DND-41 (cell line): ENCODE measurements at regions not wholly inside any gene's neighbourhood (a gene's known extent, or its start where the extent isn't known, plus 50 kb on each side); places are given as distances from the start of the nearest gene placed in this dataset.
"Not testable (repeated sequence)": the region's sequence is repeated elsewhere in the genome, so short reads cannot be mapped to it uniquely, and the experiment has no call there.

ENCODE experiments used
- ATAC-seq: fragments of 200-7000 bp; cut with Tn5 transposase; 3 replicates; pipeline ENCODE4 v1.9.1; 2021; ENCODE audit warnings: low read depth; ENCODE audit not compliant: insufficient read depth
- DNase-seq: peaks from one replicate; pipeline ENCODE4 v3.0.0-alpha.2; 2020
- H2AFZ ChIP-seq: 2 replicates; pipeline ENCODE4 v1.6.0; 2012; ENCODE audit warnings: low read depth, low read length
- H3K27ac ChIP-seq: 2 replicates; pipeline ENCODE4 v1.5.1; 2012; ENCODE audit warnings: low read length, inconsistent platforms
- H3K27me3 ChIP-seq: fragments of 200-600 bp; sonication (generic); 2 replicates; pipeline ENCODE4 v1.6.0; 2012; ENCODE audit warnings: low read length, mild to moderate bottlenecking, inconsistent platforms; ENCODE audit not compliant: insufficient read depth, poor library complexity
- H3K36me3 ChIP-seq: 2 replicates; pipeline ENCODE4 v1.5.1; 2012; ENCODE audit warnings: low read length, inconsistent platforms; ENCODE audit not compliant: insufficient read depth
- H3K4me1 ChIP-seq: 2 replicates; pipeline ENCODE4 v1.5.1; 2012; ENCODE audit warnings: mild to moderate bottlenecking, low read length; ENCODE audit not compliant: insufficient read depth
- H3K4me2 ChIP-seq: 2 replicates; pipeline ENCODE4 v1.6.0; 2012; ENCODE audit warnings: mild to moderate bottlenecking, moderate library complexity, low read length, inconsistent platforms; ENCODE audit not compliant: insufficient read depth
- H3K4me3 ChIP-seq, 2 experiments: fragments of 200-600 bp in 1 of 2; shearing (Covaris generic) in 1 of 2; 2 replicates each; pipeline ENCODE4 v1.5.1; 2012 to 2016; ENCODE audit warnings: inconsistent platforms in 2 of 2, low read length in 2 of 2, mild to moderate bottlenecking in 2 of 2, low read depth in 1 of 2, moderate library complexity in 1 of 2
- H3K79me2 ChIP-seq: 2 replicates; pipeline ENCODE4 v1.6.0; 2012; ENCODE audit warnings: low read length, inconsistent platforms; ENCODE audit not compliant: insufficient read depth
- H3K9ac ChIP-seq: 2 replicates; pipeline ENCODE4 v1.6.0; 2012; ENCODE audit warnings: low read depth, mild to moderate bottlenecking, inconsistent platforms, low read length, moderate library complexity
- H3K9me3 ChIP-seq: 2 replicates; pipeline ENCODE4 v1.5.1; 2012; ENCODE audit warnings: low read length, moderate library complexity, mild to moderate bottlenecking, inconsistent platforms; ENCODE audit not compliant: insufficient read depth, severe bottlenecking
- H4K20me1 ChIP-seq: 2 replicates; pipeline ENCODE4 v1.6.0; 2012; ENCODE audit warnings: low read length; ENCODE audit not compliant: insufficient read depth

DNA sequence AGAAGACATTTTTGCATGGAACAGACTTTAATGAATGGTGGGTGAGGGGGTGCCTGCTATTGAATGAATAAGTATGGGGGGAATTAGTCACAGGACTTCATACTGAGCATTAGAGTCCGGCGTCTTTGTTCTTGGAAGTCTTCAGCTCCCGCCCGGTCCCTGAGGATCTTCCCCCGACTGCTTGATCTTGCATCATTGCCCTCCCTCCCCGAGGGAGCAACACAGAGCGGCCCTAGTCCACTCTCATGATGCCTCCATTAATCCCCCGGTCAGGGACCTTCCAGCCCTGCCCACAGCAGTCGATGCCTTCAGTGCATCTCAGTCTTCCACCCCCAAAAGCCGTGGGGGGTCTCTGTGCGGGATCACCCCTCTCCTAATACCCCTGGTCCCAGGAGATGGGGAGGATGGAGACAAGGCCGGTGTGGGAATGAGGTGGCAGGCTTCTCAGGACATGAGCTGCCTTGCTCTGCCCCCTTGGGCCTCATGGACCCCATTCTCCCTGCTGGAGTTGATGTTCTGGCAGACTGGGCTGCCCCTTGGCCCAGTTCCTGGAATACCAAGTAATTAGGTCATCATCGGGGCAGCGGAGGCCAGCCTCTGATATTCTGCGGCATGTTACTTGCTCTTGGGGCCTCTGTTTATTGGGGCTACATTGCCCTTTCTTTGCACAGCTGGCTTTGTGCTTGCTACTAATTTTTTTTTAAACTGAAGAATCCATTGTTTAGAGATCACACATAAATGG, 110.5 kb upstream of the PLGLB2 start:
- H2AFZ ChIP-seq, H3K27me3 ChIP-seq, H3K4me2 ChIP-seq, H3K4me1 ChIP-seq, H4K20me1 ChIP-seq, H3K36me3 ChIP-seq, H3K79me2 ChIP-seq, H3K9ac ChIP-seq, H3K9me3 ChIP-seq, ATAC-seq, H3K27ac ChIP-seq, H3K4me3 ChIP-seq, DNase-seq: not testable (repeated sequence)

DNA sequence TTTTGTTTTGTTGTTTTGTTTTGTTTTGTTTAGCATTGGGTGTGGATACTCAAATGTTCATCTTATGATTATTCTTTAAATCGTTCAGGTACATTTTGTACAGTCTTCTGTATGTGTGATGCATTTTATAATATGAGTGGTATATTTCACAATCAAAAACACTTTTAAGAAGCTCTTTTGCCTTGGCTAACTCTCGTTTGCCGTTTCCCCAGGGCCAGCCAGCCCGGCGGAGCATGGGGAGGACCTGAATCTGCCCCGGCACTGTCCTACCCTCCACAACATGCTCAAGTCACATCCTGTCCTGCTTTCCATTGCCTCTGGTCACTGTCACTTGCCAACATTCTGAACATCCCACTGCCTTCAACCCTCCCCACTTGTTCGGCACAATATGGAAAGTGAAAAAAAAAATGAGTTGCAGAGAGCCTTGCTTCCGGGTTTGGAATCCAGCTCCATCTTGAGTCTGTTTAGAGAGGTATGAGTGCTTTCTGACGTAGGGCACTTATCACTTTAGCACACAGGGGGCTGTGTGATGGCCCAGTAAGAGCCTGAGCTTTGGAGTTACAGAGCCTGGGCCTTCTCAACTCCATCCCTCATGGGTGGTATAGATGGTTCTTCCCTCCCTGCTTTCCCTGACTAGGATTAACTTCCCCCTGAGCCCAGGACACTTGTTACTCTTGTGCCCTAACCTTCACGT, 109.6 kb upstream of the PLGLB2 start:
- not testable (repeated sequence) for H3K9me3 ChIP-seq, H3K36me3 ChIP-seq, H3K4me3 ChIP-seq, H2AFZ ChIP-seq, H3K4me2 ChIP-seq, H3K4me1 ChIP-seq, H3K9ac ChIP-seq, H3K27me3 ChIP-seq, DNase-seq, H4K20me1 ChIP-seq, H3K79me2 ChIP-seq, H3K27ac ChIP-seq, ATAC-seq

DNA sequence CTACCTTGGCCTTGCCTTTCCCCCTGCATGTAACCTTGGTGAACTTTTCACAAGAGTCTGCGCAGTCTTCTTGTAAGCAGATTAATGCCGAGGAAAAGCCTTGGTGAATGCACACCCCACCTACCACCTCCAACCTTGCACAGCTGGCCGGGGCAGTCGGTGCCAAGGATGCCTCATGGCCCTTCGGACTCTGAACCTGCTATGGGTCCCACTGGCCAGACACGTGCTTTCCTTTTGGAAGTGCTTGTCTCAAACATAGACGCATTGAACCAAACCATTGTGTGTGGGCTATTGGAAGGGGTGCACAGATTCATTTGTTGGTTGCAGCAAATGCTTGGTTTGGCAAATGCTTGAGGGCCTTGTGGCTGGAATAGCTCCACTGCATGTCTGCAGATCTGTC, 109.0 kb upstream of the PLGLB2 start:
- not testable (repeated sequence) for ATAC-seq, H3K9me3 ChIP-seq, H3K36me3 ChIP-seq, H3K4me1 ChIP-seq, H3K79me2 ChIP-seq, H3K9ac ChIP-seq, H4K20me1 ChIP-seq, H3K27me3 ChIP-seq, H3K27ac ChIP-seq, H3K4me2 ChIP-seq, H2AFZ ChIP-seq, H3K4me3 ChIP-seq, DNase-seq

DNA sequence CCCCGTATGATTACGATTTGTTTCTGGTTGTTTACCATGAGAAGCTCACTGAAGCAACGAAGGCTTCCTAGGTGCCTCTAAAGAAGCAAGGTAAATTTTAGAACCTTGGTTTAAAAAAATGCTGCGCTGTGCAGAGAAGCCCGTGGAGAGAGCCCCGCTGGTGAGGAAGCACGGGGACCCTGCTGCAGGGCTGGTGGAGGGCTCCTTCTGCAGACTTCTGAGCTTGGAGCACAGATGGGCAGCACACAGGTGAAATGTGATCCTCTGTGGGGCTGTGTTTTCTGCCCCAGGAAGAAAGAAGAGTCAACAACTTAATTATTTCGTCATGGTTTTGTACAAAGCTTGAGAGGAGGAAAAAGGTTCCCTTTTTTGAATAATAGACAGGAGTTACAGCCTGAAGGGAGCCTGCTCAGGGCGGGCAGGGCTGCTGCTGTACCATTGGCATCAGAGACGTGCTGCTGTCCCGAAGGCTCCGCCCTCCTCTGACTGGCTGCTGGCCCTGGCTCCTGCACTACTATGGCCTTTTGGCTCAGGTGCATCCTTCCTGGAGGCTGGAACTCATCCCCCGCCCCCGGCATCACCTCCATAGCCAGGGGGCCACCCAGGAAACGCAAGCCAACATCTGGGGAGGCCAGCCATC, 108.0 kb upstream of the PLGLB2 start:
- H3K4me2 ChIP-seq, H3K9me3 ChIP-seq, H4K20me1 ChIP-seq, H3K27me3 ChIP-seq, H3K27ac ChIP-seq, H3K36me3 ChIP-seq, H3K4me1 ChIP-seq, H3K79me2 ChIP-seq, H3K4me3 ChIP-seq, H2AFZ ChIP-seq, ATAC-seq, H3K9ac ChIP-seq, DNase-seq: not testable (repeated sequence)

DNA sequence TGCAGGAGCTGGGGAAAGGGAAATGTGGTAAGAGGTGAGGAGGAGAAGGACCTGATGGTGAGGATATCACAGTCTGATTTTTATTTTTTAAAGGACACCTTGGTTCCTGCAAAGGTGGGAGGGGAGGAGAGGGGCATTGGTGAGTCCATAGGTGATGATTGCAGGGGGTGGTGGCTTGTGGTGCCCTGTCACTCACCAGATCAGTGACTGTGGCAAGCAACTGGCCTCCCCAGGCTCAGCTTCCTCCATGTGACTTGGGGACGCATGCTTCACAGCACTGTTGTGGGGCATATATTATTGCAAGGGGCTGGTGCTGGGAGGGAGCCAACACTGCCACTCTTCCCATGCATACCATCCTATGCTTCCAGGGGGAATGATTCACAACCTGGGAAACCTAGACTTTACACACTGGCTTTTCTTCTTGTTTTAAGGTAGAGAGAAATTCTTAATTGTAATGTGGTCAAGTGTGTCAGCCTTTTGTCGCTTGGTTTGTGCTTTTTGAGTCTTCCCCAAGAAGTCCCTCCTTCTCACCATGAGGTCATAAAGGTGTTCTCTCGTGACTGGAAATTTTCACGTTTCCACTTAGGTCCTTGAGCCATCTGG, 106.8 kb upstream of the PLGLB2 start:
- not testable (repeated sequence) for DNase-seq, H3K27me3 ChIP-seq, H3K27ac ChIP-seq, H3K4me1 ChIP-seq, H3K9me3 ChIP-seq, H3K4me3 ChIP-seq, H3K4me2 ChIP-seq, H3K79me2 ChIP-seq, H2AFZ ChIP-seq, H4K20me1 ChIP-seq, H3K9ac ChIP-seq, H3K36me3 ChIP-seq
- 0 out of 3 replicates have a peak, but pooled peaks have one; percentile 33 for ATAC-seq

DNA sequence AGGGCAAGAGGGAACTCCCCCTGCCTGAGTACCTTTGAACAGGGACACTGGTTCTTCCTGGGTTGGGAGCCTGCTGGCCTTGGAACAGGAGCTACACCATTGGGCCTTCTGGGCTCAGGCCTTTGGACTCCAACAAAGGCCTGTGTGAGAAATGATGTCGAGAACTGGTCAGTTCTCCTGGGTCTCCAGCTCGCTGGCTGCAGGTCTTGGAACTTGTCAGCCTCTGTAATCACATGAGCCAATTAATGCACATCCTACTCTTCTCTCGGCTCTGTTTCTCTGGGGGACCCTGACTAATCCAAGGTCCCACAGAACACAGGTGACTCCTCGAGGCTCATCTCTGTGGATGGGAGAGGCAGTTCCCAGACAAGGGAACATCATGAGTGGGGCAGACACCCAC, 104.7 kb upstream of the PLGLB2 start:
- not testable (repeated sequence) for H3K9ac ChIP-seq, H3K4me1 ChIP-seq, H3K4me2 ChIP-seq, H3K27me3 ChIP-seq, ATAC-seq, H3K79me2 ChIP-seq, H3K27ac ChIP-seq, DNase-seq, H4K20me1 ChIP-seq, H3K9me3 ChIP-seq, H2AFZ ChIP-seq, H3K4me3 ChIP-seq, H3K36me3 ChIP-seq

DNA sequence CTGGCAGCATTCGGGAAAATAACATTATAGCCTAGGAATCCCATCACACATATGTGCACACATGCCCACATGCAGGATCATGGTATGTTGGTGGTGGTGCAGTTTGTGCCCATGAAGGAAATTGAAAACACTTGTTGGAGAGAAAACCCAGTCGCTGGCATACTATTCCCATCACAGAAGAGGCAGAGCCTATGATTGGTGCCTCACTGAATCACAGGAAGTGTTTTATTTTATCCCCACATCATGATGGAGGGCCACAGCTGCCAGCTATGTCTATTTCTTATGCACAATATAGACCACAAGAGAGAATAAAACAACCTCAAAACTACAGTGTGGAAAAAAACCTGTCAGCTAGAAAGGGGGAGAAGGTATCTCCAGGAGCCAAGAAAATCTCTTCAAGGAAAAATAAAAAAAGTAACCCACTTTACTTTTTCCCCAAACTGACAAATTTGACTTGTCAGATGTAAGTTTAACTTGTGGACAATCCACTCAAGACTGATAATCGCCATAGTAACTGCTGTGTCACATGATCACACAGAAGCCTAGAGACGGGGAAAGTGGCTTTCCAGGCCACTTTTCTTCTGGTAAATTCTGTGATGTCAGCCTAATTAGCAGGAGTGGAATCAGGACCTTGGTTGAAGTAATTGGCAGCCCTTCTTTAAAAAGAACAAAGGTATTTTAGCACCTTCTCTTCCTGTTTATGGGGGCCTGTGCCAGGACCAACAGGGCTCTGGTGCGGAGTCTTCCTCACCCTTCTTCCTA, 100.0 kb upstream of the PLGLB2 start:
- peak; percentile 91 for ATAC-seq
- not testable (repeated sequence) for H4K20me1 ChIP-seq, H3K27me3 ChIP-seq, H3K4me2 ChIP-seq, H3K4me3 ChIP-seq, H3K36me3 ChIP-seq, H2AFZ ChIP-seq, H3K79me2 ChIP-seq, H3K9ac ChIP-seq, H3K9me3 ChIP-seq, H3K27ac ChIP-seq
- DNase-seq: peak; percentile 17
- H3K4me1 ChIP-seq: peaks cover 12% of the 10 kb centered on the region
